Jurkat, Clone E6-1 (cell line): ENCODE measurements at regions not wholly inside any gene's neighbourhood (a gene's known extent, or its start where the extent isn't known, plus 50 kb on each side); places are given as distances from the start of the nearest gene placed in this dataset.

ENCODE experiments used
- DNase-seq: peaks from one replicate; pipeline ENCODE4 v3.0.0-alpha.2; 2011; ENCODE audit warnings: low read depth, low spot score
- H3K4me3 ChIP-seq: 2 replicates; pipeline ENCODE4 v1.5.1; 2011; ENCODE audit warnings: mild to moderate bottlenecking, low read length, control low read depth, moderate library complexity

DNA sequence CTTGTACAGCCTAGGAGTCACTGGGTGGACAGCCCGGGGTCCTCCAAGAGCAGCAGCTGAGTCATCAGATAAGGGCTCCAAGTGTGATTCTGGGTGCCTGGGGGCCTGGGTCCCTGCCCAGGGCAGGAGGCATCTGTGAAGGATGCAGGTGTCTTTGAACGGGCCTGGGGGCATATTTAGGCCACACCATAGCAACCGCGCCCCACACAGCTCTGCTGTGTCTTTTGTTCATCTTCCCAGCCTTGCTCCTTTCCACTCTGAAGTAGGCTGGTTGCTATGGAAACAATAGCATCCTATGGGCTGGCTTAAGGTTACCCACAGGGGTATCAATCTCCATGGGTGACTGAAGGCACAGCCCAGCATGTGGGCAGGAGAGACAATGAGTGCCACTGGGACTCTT lies 324.7 kb downstream of the TCERG1L start:
- no peak overlapping the region for H3K4me3 ChIP-seq

DNA sequence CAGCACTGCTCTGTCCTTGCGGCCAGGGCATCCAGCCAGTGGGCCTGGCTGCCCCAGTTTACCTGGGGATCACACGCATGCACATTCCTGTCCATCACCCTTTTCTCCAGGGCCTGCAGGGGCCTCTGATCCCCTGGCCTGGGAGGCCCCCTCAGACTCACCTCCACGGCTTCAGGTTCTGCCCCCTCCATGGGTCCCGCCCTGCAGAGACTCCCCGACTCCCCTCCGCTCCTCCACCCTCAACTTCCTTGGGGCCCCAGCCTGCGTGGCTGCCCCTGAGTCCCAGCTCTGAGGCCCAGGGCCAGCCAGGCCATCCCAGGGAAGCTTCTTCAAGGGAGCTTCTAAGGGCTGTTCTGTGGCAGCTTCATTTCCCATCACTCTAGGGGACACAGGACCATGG lies 324.1 kb downstream of the TCERG1L start:
- no peak for DNase-seq
- no peak overlapping the region for H3K4me3 ChIP-seq

More for the DNA sequence above, 324.7 kb downstream of the TCERG1L start:
- DNase-seq, result no peak

DNA sequence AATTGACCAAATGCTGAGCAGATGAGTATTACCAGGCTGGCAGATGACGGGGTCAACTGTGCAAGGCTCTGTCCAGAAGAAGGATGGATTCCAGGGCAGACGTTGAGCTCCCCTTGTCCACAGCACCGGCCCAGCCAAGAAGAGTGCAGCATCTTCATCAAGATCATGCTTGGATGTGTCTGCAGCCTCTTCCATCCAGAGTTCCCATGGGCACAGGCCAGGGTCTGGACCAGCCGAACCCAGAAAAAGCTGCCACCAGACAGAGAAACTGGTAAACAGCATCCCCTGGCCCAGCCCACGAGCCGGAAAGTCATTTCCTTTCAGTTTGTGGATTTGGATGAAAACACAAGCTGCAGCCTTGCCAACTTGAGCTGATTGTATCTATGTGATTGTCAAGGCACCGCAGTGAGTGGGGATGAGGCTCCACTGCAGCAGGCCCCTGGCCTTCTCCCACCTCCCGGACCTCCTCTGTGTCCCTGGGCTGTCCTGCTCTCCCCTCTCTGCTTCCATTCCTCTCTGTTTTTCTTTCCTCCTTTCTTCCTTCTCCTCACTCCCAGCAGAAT lies 321.8 kb downstream of the TCERG1L start:
- no peak for DNase-seq
- H3K4me3 ChIP-seq, result no peak overlapping the region

- H3K4me3 ChIP-seq, result no peak overlapping the region
- no peak for DNase-seq
These were observed 321.0 kb downstream of the TCERG1L start for GRCh38 chr10:130990486-130990885.

- DNase-seq, result no peak
- no peak overlapping the region for H3K4me3 ChIP-seq
These were observed 318.6 kb downstream of the TCERG1L start for GRCh38 chr10:130992802-130993523.

DNA sequence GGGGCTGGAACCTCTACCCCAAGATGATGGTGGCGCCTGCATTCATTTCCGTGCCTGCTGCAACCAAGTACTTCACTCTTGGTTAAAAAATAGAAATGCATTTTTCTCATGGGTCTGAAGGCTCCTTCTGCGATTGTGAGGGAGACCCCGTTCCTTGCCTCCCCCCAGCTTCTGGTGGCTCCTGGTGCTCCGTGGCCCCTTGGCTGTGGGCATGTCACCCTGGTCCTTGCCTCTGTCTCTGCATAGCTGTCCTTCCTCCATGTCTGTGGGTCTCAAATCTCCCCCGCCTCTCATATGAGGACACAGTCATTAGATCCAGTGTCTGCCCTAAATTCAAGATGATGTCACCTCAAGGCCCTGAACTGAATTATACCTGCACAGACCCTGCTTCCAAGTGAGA lies 317.9 kb downstream of the TCERG1L start:
- no peak overlapping the region for H3K4me3 ChIP-seq
- DNase-seq, result no peak

GRCh38 chr10:130994191-130994590 lies 317.3 kb downstream of the TCERG1L start:
- no peak overlapping the region for H3K4me3 ChIP-seq

GRCh38 chr10:130994845-130995244 lies 316.7 kb downstream of the TCERG1L start:
- DNase-seq, result no peak
- no peak overlapping the region for H3K4me3 ChIP-seq

More at GRCh38 chr10:130994191-130994590, 317.3 kb downstream of the TCERG1L start:
- no peak for DNase-seq

DNA sequence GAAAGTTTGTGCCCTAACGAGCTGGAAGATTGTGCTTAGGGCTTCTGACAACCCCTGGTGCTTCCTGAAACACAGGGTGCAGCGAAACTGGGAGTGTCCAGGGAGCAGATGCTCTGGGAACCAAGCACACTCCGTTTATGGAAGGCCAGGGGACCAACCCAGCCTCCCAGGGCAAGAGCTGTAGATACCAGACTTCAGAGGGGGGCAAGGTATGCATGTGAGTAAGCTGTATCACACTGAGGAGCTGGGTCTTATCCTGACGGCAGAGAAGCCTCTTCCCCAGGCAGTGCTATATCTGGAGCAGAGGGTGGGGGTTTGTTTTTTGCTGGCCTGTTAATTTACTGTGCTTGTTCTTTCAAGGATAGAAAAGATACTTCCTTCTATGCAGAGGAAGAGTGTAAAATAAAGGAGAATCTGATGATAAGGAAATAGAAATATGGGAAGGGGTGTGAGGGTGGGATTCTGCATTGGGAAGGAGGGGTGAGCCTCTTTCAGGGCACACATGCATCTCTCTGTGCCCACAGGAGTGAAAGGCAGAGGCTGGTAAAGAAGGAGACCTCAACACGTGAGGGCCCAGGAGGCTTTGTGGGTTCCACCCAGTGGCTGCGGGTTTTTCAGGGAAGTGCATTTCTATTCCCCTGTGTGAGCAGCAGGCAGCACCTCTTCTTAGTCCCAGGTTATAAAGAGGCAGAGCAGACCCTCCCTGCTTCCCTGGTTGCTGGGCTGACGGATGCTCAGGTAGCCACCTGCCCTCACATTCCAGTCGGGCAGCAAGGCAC lies 314.1 kb downstream of the TCERG1L start:
- no peak overlapping the region for H3K4me3 ChIP-seq
- no peak for DNase-seq

DNA sequence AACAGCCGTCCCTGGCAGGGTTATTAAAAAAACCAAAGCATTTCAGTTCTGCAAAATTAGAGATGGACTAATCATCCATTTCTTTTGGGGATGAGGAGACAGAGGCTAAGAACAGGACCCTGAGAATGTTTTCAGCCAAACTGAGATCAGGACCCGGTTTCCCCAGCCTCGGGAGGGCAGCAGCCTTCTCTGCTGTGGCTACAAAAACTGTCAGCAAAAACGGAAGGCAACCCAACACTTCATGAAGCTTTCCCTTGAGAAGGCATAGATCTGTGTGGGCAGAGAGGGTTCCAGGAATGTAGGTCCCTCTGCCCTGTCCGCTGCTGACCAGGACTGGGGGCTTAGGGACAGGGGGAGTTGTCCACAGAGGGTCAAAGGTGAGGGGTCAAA lies 313.5 kb downstream of the TCERG1L start:
- no peak for DNase-seq
- no peak overlapping the region for H3K4me3 ChIP-seq

DNA sequence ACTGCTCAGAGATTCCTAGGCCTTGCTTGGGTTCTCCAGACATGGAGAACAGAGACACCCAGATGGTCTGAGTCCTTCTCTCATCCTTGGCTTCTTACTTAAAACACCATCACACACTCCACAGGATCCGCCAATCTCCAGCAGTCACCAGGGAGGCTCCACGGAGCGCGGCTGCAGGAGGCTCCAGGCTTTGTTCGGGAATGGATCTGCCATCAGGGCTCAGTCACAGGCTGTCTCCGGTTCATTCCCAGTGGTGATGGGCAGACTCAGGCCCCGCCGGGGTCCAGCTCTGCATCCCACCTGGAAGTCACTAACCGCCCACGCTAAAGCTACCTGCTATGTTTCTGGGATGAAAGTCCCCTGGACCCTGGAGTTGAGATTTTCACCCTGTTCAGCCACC lies 312.9 kb downstream of the TCERG1L start:
- no peak for DNase-seq
- no peak overlapping the region for H3K4me3 ChIP-seq

DNA sequence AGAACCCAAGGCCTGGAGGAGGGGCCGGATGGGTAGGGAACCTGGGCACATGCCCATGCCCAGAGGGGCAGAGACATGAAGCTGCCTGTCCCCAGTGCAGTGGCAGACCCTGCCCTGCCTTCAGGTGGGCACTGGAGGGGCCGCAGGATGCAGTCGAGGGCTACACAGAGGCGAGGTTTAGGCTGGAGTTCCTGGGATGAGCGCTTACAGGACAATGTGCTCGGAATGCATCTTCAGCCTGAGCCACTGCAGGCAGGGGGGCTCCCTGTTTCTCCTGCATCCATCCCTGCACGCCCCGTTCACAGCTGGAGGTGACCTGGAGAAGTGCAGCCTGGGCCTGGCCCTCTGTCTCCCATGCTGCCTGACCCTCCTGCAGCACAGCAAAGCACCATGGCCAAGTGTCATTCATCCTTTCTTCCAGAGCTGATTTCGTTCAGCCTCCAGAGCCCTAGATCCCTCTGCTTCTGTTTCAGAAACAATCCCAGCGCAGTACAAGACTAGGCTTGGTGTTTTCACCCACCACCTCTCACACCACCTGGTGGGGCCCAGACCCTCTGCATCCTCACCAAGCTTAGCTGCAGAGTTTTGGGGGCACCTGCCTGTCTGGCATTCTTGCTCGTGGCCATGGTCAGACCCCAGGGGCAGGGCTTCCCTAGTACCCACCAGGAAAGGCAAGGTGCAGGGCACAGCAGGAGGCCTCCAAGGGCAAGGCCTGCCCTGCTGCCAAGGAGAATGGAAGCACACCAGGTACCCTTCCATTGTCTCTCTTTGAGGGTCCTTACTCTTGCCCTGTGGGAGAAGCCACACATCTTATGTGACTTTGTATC lies 311.9 kb downstream of the TCERG1L start:
- H3K4me3 ChIP-seq, result no peak overlapping the region
- no peak for DNase-seq

DNA sequence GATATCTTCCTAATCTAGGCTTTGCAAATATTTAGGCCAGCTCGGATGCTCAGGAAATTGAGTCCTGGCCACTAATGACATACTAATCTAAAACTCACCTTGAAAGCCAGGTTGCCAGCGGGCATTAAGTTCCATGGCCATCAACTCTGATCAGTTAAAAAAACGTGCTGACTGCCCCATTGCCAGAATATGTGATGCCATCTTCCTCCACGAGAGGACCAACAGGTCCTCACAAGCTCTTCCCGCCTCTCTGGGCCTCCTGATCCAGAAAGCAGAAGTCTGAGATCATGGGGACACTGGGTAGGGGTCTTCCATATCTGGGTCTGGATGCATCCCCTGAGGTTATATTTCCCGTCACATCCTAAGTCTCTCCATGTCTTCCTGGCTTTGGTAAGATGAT lies 311.3 kb downstream of the TCERG1L start:
- H3K4me3 ChIP-seq, result no peak overlapping the region

DNA sequence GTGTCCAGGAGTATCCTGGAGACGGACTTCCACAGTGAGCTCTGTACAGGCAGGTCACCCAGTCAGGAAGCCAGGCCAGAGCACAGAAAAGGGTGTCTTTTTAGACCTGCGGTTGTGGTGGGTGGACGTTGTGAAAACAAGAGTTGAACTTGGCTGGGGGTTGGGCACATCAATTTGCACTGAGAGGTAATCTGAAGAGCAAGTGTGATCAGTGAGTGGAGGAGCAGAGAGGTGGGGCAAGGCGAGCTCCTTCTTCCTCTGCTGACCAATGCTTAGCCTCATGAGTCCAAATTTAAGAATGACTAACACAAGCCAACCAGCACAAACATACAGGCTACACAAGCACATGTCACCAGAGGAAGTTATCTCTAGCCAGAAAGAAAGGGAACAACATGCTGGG lies 310.8 kb downstream of the TCERG1L start:
- no peak for DNase-seq
- H3K4me3 ChIP-seq, result no peak overlapping the region

More for the DNA sequence above, 311.3 kb downstream of the TCERG1L start:
- no peak for DNase-seq

DNA sequence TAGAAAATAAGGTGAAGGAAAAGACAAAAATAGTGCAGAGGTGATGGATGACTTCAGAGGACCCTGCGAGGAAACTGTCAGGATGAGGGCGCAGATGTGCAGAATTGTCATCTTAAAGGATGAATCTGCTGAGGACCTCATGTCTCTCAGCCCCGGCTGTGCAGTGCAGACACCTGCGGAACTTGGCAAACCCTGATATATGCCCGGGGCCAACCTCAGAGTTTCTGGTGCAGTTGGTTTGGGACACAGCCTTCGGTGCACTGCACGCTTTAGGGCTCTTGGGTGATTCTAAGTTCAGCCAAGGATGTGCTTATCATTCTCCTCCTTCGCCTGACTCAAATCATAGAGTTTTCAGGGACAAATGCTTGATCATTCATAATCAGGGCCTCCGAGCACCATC lies 310.1 kb downstream of the TCERG1L start:
- no peak overlapping the region for H3K4me3 ChIP-seq
- DNase-seq, result no peak

DNA sequence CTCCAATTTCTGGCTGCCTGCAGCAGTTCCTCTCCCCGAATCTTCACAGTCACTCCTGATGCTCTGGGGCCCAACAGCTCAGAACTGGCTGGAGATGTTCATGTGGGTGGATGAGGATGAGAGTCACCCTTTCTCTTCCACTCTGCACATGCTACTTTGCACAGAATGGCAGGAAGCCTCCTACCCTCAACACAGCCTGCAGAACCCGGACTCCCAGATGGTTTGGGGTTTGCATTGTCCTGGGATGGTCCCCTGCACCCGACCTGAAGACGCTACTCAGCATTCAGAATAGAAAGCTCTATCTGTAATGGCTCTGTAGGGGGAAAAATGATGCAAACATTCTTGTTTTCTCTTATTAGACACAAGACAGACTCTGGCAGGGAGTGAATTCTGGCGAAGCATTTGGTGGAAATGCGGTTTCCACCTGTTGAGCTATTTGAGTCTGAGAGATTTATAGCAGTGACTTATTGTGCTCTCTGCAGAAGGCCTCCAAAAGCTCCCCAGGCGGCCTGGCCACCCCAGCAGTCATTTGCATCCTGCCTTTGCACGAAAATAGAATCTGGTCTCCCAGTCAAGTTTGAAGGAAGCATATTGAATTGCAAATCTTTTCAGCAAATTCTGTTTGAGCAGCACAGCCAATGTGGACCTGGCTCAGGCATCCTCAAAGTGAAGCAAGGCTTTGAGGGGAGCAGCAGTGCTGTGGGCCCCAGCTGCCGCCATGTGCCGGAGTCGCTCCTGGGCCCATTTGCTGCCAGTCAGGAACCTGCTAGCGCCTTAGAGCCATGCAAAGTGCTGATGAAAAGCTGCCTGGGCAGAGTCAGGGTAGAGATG lies 309.3 kb downstream of the TCERG1L start:
- H3K4me3 ChIP-seq, result no peak overlapping the region
- no peak for DNase-seq

- H3K4me3 ChIP-seq, result no peak overlapping the region
- DNase-seq, result no peak
These were observed 308.1 kb downstream of the TCERG1L start for GRCh38 chr10:131003455-131003854.

DNA sequence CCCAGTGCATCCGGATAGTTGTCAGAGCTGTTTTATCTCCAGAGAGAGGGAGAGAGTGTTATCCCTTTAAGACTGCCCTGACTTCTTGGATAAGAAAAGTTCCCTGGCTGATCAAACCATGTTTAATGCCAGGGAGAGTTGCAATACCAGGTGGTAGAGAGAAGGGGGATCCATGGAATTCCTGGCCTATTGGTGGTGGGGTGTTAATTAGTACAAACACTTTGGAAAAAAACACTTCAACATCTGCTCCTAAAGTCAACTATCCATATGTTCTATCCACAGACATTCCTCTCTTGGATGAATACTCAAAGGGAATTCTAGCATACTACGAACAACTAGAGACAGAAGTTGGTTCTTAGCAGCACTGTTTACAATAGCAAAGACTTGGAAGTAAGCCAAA lies 307.2 kb downstream of the TCERG1L start:
- H3K4me3 ChIP-seq, result no peak overlapping the region
- no peak for DNase-seq
